HG02885 (cell line): ENCODE measurements at regions not wholly inside any gene's neighbourhood (a gene's known extent, or its start where the extent isn't known, plus 50 kb on each side); places are given as distances from the start of the nearest gene placed in this dataset.

Experiments used
- ATAC-seq: cut with Tn5 transposase; IDR thresholded peaks from one replicate; pipeline ENCODE4 v1.9.1; 2021; ENCODE audit warnings: mild to moderate bottlenecking; ENCODE audit not compliant: unreplicated experiment, poor library complexity

DNA sequence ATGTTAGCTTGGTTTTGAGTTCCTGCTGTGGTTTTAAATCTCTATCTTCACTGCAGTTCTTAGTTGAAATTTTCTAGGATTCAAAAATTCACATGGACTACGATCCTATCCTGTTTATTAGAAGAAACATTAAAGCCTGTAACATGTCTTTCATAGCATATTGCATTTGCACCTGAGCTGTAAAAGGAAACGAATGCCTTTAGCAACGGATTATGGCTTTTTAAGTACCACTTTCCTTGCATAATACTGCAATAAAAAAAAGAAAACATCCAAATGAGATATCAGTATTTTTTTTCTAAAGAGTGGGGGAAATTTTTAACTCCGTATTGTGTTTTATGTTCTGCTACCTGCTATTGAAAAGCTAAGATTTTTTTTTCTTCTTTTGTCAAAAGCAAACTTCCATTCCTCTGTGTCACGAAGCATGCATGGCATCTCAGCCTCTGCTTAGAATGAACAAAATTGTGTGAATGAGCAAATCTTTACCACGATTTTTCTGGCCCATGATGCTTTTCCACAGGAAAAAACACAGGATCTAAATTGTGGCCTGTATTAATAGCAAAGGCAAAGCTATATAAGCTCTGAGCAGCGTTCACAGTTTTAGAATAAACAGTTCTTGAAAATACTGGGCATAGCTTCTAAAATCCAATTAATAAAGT lies 110.0 kb upstream of the CDIN1 start:
- no peak for ATAC-seq

DNA sequence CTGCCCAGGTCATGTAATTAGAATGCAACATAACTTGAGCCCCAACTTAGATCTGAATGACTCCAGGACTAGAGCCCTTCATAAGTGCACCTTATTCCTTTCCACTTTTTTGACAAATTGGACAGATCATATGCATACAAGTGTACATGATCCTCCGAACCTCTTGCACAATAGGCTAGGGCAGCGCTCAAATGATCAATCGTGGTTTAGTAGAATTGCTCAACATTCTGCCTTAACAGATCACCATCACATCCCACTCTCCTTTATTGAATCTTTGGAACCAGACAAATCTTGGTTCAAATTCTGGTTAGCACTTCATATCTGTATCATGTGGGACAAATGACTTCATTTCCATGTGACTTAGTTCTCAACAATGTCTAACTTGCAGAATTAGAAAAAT lies 106.8 kb upstream of the CDIN1 start:
- ATAC-seq: no peak

DNA sequence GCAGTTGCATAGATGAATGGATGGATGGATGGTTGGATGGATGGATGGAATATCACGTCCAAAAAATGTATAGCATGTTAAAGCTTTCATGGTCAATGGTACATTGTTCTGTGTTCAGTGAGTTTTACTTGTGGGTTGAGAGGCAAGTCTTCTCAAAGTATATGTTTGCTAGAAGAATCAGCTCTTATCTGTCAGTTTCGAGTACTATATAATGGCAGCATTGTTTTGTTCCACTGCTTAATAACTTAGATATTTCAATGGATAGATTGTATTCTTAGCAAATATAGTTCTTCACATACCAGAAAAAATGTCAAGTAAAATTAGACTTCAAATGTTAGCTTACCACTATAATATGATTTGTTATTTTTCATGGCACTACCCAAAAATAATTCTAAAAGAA lies 100.9 kb upstream of the CDIN1 start:
- no peak for ATAC-seq

DNA sequence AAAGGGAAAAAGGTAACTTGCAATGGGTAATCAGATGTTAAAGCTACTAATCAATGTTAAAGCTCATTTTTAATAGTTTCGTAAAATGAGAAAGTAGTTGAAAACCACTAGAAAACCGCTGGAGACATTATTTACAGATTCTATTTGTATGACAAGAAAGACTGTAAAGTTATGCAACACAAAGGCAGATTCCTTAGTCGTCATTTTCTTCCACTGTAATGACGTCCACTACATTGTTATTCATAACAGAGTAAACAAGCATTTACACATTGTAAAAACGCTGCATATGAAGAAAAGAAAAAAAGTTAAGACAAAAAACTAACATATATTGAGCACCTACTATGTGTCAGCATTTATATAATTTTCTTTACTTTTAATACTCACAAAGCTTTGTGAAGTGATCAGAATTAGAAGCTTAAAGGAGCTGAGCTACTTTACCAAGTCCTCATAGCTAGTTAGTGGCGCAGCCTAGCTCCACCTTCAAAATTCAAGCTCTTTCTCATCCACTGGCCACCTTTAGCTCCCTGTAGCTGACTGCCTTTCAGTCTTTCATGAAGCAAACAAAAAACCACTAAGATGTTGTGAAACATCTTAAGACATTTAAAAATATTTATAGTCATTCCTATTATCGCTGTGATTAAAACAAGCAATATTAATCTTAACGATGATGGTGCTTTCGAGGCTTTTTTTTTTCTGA lies 100.1 kb upstream of the CDIN1 start:
- ATAC-seq: no peak

DNA sequence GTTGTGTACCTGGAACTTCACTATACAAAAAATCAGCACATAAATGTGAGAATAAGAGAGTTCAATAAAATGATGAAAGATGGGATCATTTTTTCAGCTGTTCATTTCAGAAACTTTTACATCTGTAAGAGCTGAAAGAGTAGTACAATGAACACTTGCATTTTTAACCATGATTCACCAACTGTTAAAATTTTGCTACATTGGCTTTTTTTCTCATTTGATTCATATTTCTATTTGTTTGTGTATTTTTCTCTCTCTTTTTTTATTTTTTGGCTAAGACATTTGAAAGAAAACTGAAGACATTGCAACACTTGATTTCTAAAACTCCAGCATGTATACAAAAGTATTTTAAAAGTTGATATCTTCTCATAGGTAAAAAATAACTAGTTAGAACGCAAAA lies 98.3 kb upstream of the CDIN1 start:
- ATAC-seq: no peak

DNA sequence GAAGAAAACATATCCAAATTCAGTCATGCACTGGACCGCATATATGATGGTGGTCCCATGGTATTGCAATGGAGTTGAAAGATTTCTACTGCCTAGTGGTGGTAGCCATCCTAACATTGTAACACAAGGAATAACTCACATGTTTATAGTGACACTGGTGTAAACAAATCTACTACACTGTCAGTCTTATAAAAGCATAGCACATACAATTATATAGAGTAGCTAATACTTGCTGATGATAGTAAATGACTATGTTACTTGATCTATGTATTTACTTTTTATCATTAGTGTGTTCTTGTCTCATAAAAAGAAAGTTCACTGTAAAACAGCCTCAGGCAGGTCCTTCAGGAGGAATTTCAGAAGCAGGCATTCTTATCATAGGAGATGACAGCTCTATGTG lies 96.0 kb upstream of the CDIN1 start:
- no peak for ATAC-seq

DNA sequence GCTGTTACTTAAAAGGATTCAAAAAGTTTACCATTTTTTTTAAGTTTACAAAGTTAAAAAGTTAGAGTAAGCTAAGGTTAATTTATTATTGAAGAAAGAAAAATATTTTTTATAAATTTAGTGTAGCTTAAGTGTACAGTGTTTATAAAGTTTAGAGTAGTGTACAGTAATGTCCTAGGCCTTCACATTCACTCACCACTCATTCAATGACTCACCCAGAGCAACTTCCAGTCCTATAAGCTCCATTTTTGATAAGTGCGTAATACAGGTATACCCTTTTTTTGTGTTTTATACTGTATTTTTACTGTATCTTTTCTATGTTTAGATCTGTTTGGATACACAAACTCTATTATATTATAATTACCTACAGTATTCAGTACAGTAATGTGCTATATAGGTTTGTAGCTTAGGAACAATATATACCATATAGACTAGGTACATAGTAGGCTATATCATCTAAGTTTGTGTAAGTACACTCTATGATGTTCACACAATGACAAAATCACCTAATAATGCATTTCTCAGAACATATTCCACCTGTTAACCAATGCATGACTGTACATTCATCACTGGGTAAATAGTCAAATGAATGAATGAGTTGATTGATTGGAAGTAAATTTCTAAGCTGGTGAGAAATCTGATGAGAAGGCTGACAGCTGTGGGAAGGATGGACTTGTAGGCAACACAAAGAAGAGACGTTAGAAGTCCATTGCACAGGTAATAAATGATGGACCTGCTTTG lies 95.2 kb upstream of the CDIN1 start:
- ATAC-seq: no peak

DNA sequence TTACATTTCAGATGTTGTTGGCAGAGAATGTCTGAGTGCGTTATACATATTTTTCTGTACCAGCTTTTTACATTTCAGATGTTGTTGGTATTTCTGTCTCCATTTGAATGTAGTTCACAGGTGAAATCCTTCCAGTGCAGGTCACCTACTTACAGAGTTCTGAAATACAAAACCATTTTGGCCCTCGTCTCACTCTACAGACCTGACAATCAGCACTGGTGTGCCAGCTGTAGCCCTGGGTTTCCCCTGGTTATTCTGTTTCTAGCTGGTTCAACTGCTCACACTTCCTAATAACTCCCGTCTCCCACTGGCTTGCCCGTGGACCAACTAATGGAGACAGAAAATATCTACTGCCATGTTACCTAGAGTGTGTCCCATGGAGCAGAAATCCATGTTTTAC lies 87.5 kb upstream of the CDIN1 start:
- ATAC-seq: no peak

DNA sequence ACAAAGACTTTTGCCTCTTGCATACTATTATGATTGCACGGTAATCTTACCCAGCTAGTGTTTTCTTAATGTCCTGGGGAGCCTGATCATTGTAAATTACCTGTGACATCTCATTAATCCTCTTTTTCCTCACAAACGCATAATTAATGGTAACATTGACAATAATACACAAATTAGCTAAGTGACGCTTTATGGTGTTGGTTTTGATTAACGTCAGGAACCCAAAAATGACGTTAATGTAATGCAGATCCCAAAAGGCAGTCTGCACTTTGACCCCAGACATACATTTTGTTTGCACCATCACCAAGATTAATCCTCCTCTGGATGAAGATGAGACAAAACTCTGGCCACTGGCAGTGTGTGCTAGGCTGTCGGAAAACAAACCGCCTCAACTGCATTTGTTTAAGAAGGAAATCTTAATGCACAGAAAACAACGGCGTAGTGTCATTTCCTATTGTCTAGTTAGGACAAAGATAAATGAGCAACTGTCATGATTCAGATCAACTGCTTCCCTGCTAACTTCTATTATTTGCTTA lies 83.9 kb upstream of the CDIN1 start:
- no peak for ATAC-seq

DNA sequence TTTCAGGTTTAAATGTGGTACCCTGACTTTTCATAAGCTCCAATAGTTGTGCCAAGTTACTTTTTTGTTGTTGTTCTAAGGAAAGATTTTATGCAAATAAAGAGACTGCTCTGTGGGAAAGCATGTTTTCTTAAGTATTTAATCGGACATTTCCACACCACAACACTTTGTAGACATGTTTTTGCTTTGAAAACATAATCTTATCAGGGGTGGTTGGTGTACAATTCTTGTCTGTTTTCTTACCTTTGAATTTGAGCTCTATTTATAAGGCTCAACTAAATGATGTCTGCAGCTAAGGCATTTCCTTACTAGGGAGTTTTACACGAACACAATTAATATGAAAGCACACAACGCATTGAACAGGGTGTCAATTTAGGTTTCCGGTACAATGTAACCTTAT lies 81.5 kb upstream of the CDIN1 start:
- ATAC-seq: no peak

DNA sequence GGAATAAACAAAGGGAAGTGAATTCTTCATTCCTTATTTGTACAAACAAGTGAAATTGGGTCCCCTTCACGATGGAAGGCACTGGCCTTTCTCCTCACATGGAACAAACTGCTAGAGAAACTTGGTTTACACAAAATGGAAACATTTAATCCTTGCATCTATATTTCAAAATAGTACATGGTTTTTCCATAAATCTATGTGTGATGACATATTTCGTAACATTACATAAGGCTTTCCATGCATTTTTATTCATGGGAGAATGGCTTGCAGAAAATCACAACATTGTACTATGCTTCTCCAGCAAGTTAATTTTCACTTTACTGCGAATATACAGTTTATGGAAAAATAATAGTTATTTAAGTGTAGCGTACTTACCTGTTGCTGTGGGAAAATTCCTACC lies 81.0 kb upstream of the CDIN1 start:
- no peak for ATAC-seq

DNA sequence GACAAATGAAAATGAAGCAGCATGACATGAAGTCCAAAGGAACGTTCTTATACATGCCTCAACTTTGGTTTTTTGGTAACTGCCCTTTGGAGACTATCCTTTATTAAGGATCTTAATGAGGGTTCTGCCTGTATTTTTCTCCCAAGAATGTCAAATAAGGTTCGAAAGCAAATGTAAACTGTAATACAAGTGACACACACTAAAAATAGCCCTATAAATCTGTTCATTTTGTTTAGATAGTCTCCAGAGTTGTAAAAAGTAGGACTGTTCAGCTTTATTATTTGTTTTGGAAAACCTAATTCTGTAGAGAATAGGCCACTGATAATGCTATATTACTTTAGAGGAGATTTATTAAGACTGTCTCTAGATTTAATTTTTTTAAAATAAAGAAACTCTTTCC lies 80.5 kb upstream of the CDIN1 start:
- ATAC-seq: no peak

DNA sequence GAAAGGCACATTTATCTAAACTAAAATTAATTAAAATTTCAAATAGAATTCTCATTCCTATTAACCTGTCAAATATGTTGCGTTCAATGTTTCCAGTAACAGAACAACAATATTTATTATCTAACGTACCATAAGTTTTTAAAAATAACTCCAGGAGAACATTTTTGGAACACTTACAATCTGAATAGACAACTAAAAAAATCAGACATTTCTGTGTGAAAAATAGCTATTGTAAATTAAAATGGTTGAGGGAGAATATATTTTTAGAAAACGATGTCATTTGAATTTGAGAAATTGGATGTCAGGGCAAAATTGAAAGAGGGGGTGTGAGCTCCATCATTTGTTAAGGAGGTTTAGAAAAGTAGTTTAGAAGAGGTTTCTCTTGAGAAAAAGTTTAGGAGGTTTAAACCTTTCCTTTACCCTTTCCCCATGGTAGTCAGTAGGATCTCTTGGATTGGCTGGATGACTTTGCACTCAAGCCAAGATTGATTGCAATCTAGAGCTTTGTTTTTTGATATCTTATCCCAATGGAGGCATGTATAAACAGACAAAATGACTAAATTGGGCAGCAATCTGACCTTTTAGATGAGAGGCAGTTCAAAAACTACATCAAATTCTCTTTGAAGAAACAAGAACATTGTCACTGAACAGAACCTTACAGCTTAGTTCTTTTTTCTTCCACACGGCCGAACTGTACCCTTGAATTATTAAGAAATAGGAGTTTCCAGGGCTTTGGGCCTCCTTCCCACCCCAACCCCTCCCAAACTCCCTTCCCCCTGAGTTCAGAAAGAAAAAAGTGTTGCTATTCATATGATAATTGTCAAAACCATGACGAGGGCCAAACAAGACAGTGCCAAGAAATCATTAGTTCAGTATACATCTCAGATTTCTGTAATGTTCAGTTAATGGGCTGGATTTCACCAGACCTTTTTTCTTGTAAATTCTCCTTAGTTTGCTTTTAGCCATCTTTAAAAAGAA lies 79.7 kb upstream of the CDIN1 start:
- no peak for ATAC-seq

DNA sequence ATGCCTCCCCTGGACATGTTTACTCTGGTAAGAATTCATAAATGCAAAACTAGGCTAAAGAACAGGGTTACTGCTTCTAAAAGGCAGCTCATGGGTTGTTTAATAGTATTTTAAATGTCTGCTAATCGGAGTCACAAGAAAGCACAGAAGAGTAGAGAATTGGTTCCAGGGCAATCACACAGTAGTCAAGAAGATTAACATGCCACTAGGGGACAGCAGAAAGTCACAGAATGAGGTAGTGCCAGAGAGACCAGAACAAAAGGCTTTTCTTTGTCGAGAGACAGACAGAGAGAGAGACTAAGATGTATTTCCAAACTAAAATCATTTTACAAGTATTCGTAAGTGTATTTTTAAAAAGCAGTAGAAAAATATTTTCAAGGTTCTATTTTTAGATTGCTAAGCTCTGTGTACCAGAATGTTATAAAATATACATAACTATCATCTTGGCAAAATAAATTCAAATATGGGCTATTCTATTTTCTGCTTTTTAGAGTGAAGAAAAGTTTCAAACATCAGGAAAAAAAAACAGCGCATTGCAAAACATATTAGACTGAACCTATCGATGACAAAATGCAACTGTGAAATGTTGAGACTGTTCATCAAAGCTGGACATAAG lies 78.3 kb upstream of the CDIN1 start:
- peak; percentile 85 for ATAC-seq

DNA sequence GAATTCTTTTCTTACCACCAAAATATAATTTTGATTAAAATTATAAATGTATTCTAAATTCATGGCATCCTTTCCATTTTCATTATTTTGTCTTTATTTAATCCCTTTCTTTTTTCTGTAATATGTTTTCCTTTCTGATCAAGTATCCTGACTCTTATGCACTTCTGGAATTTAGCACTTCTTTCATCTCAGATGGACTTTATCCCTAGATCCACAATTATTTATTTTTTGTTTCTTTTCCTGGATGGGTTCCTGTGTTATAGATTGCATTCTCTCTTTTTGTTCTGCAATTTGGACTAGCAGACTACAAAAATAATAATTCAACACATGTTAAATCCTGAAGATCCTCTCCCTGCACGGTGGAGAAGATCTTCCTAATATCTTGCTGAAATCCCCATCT lies 76.9 kb upstream of the CDIN1 start:
- no peak for ATAC-seq

DNA sequence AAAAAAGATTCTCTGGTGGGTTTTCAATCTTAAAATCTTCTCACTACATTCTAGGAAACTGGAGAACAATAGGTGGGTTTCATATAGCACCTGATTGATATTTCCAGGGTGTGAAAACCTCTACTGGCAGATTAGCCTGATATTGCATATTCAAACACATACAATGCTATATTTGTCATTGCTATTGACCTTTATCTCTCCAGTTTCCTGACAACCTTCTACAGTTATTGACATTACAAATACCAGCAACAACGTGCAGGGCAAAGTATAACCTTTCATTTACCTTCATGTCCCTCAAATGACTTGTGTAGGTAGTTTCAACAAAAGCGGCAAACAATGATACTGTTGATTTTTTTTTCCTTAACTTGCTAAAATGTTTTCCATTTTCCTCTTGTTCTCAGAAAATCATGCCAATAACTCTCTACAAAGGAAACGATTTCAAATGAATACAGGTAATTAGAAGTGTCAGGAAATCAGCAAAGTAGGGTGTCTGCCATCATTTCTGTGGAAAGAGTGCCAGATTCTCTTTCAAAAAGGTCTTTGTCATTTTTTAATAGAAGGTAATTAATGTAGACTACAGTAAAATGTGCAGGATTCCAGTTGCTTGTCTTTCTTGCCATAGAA lies 72.6 kb upstream of the CDIN1 start:
- ATAC-seq: no peak

DNA sequence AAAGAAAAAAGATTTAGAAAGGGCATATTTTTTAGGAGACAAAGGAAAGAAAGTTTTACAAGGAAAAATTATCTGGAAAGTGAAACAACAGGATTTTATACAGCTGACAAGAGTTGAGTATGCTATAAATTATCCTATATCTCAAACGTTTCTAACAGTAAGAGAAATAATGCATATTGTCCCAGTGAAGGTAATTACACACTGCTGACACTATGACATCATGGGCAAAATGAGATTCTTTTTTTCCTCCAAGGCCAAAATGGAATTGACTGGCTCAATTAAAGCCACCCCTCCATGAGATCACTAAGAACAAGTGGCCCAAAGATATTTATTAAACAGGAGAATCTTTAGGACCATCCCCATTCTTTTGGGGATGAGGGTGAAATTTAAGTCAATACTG lies 72.0 kb upstream of the CDIN1 start:
- ATAC-seq: no peak

DNA sequence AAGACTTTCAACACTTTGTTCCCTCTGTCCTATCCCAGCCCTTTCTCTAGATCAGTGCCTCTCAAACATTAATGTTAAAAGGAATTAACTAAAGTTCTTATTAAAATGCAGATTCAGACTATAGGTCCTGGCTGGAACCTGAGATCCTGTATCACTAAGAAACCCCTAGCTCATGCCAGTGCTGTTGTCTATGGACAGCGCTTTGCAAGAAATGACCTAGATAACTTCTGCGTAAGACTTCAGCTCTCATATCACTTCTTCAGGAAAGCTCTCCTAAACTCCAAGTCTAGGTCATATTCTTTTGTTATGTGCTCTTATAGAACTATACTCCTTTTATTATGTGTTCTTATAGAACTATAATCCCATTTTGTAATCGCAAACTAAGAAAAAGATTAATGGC lies 67.8 kb upstream of the CDIN1 start:
- no peak for ATAC-seq

DNA sequence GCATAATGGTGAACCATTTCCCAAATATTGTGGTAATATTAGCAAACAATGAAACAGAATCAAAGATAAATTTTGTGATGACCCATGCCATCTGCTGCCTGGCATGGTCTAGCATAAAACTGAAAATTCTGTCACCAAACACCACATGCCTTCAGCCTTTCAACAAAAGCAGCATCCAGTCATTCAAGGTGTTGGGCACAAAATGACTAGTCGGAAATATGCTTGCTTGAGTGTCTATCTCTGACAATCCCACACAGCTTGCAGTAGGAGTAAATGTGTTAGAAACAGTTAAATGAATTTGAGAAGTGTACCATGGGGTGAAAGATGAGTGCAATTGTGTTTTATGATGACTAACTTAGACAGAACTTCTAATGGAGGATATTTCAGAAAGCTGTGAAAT lies 61.7 kb upstream of the CDIN1 start:
- ATAC-seq: no peak
